K562 (cell line): ENCODE measurements at regions not wholly inside any gene's neighbourhood (a gene's known extent, or its start where the extent isn't known, plus 50 kb on each side); places are given as distances from the start of the nearest gene placed in this dataset.
A peak's percentile ranks its signal among the peaks of the same experiment; 100 is the strongest.

Experiments
- CBFA2T3 ChIP-seq: fragments of 450-650 bp; IDR thresholded peaks from 2 replicates; pipeline ENCODE4 v1.6.1; 2017
- CHD1 ChIP-seq: fragments of 200-600 bp; sonication (generic); IDR thresholded peaks from one replicate; pipeline ENCODE4 v1.6.1; 2012; ENCODE audit warnings: mild to moderate bottlenecking, moderate library complexity, low read length, inconsistent platforms
- CXXC5 ChIP-seq: fragments of 250-450 bp; sonication (Bioruptor Pico); IDR thresholded peaks from 2 replicates; pipeline ENCODE4 v1.8.0; 2022; ENCODE audit warnings: inconsistent platforms, mild to moderate bottlenecking, moderate library complexity
- FOSL1 ChIP-seq: fragments of 200-800 bp; sonication (Bioruptor generic); conservative IDR thresholded peaks from 2 replicates; pipeline ENCODE4 v1.6.1; 2016; ENCODE audit warnings: missing genetic modification characterization, missing compliant biosample characterization
- GABPB2 ChIP-seq: fragments of 250-450 bp; sonication (Bioruptor Pico); conservative IDR thresholded peaks from 2 replicates; pipeline ENCODE4 v1.5.1; 2021; ENCODE audit warnings: mild to moderate bottlenecking
- MYBL2 ChIP-seq, 2 experiments: fragments of 450-650 bp in 1 of 2; sonication (generic) in 1 of 2; formaldehyde crosslinking in 1 of 2; IDR thresholded peaks; 2 replicates each; pipeline versions ENCODE4 v1.6.1 to v1.8.1; 2017 to 2022; ENCODE audit warnings: borderline replicate concordance in 1 of 2, inconsistent platforms in 1 of 2, low read depth in 1 of 2, mild to moderate bottlenecking in 1 of 2, missing genetic modification reagents in 1 of 2, moderate library complexity in 1 of 2
- MYC ChIP-seq, 2 experiments: fragments of 250-450 bp in 1 of 2; sonication (Bioruptor Pico) in 1 of 2; IDR thresholded peaks; 2 replicates each; pipeline versions ENCODE4 v1.5.1 to v1.6.1; 2012 to 2021; ENCODE audit warnings: low read depth in 2 of 2, borderline replicate concordance in 1 of 2, improper control_type of control experiment in 1 of 2, low read length in 1 of 2, mild to moderate bottlenecking in 1 of 2, moderate library complexity in 1 of 2
- OTX1 ChIP-seq: fragments of 450-650 bp; formaldehyde crosslinking; IDR thresholded peaks from 2 replicates; pipeline ENCODE4 v1.4.0; 2022; ENCODE audit warnings: mild to moderate bottlenecking
- THRAP3 ChIP-seq: fragments of 450-650 bp; IDR thresholded peaks from 2 replicates; pipeline ENCODE4 v1.6.1; 2016; ENCODE audit warnings: mild to moderate bottlenecking, inconsistent platforms, borderline replicate concordance
- XRCC4 ChIP-seq: IDR thresholded peaks from one replicate; pipeline ENCODE4 v1.6.1; 2011; ENCODE audit not compliant: insufficient read depth, insufficient read length; ENCODE audit errors: extremely low read depth
- ZKSCAN1 ChIP-seq: fragments of 150-350 bp; IDR thresholded peaks from 2 replicates; pipeline ENCODE4 v1.6.1; 2016; ENCODE audit warnings: low read depth, low read length
- ZNF146 ChIP-seq: IDR thresholded peaks from one replicate; pipeline ENCODE4 v1.6.1; 2018; ENCODE audit warnings: missing compliant biosample characterization; ENCODE audit not compliant: unreplicated experiment
- ZNF274 ChIP-seq: IDR thresholded peaks from 2 replicates; pipeline ENCODE4 v1.6.1; 2011; ENCODE audit warnings: low read depth, mild to moderate bottlenecking, low read length, moderate library complexity, borderline replicate concordance
- TF ChIP-seq, protein P1 (sequence below): fragments of 250-450 bp; sonication (Bioruptor Pico); IDR thresholded peaks from 2 replicates; pipeline ENCODE4 v1.9.0; 2021; ENCODE audit warnings: mild to moderate bottlenecking, inconsistent platforms
- TF ChIP-seq, protein P2 (sequence below): fragments of 200-800 bp; sonication (Bioruptor generic); IDR thresholded peaks from 2 replicates; pipeline ENCODE4 v1.6.1; 2017; ENCODE audit warnings: missing genetic modification characterization, missing compliant biosample characterization

DNA sequence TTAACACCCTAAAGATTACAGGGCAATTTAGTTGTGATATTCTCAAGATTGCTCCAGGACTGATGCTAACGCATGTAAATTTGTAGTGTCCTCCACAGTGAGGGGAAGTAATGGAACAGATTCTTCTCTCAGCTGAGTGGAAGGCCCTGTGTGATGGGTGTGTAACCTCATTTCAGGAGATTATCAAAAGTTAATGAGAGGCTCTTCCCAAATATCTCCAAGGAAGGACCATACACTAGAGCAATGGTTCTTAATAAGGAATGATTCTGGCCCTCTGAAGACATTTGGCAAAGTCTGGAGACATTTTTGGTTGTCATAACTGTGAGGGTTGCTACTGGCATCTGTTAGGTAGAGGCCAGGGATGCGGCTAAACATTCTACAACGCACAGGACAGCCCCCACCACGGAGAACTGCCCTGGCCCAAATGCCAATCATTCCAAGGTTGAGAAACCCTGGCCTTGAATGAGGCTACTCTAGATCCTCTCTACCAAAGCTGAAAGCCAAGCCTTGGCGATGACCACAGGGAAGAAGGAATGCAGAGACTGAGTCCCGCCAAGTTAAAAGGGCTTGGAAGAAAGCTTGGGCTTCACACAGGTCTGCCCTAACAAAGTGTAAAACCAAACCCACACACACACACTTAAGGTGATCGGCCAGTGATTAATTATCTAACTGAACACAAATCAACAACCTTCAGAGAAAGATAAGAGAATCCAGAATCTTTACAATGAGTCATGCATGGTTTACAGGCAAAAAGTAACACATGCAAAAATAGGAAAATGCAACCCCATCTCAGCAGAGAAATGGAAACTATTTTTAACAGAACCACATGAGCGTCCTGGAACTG lies 135.8 kb downstream of the SYF2 start (continued):
- no peak for TF ChIP-seq THRAP3
- no peak for TF ChIP-seq ZNF146 (CRISPR knock-in tag)
- TF ChIP-seq ZNF274: no peak
- peak; percentile 29; the same call in 1 of the 2 replicates for TF ChIP-seq CBFA2T3
- no peak for TF ChIP-seq XRCC4
- no peak for TF ChIP-seq CXXC5
- TF ChIP-seq, protein P1, sequence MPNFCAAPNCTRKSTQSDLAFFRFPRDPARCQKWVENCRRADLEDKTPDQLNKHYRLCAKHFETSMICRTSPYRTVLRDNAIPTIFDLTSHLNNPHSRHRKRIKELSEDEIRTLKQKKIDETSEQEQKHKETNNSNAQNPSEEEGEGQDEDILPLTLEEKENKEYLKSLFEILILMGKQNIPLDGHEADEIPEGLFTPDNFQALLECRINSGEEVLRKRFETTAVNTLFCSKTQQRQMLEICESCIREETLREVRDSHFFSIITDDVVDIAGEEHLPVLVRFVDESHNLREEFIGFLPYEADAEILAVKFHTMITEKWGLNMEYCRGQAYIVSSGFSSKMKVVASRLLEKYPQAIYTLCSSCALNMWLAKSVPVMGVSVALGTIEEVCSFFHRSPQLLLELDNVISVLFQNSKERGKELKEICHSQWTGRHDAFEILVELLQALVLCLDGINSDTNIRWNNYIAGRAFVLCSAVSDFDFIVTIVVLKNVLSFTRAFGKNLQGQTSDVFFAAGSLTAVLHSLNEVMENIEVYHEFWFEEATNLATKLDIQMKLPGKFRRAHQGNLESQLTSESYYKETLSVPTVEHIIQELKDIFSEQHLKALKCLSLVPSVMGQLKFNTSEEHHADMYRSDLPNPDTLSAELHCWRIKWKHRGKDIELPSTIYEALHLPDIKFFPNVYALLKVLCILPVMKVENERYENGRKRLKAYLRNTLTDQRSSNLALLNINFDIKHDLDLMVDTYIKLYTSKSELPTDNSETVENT (CRISPR knock-in tag): no peak
- TF ChIP-seq CHD1: no peak
- no peak for TF ChIP-seq MYC (IDR thresholded peaks at IDR 0.05; ENCODE audit: low read depth, low read length)
- TF ChIP-seq MYC (CRISPR knock-in tag; IDR thresholded peaks at IDR 0.05; ENCODE audit: borderline replicate concordance, low read depth): no peak
- no peak for TF ChIP-seq GABPB2 (CRISPR knock-in tag)
- no peak for TF ChIP-seq MYBL2 (IDR thresholded peaks at IDR 0.05; ENCODE audit: low read depth)
- TF ChIP-seq MYBL2 (CRISPR knock-in tag; IDR thresholded peaks at IDR 0.05; ENCODE audit: borderline replicate concordance): no peak
- TF ChIP-seq, protein P2, sequence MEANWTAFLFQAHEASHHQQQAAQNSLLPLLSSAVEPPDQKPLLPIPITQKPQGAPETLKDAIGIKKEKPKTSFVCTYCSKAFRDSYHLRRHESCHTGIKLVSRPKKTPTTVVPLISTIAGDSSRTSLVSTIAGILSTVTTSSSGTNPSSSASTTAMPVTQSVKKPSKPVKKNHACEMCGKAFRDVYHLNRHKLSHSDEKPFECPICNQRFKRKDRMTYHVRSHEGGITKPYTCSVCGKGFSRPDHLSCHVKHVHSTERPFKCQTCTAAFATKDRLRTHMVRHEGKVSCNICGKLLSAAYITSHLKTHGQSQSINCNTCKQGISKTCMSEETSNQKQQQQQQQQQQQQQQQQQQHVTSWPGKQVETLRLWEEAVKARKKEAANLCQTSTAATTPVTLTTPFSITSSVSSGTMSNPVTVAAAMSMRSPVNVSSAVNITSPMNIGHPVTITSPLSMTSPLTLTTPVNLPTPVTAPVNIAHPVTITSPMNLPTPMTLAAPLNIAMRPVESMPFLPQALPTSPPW: 0 out of 2 replicates have a peak, but pooled peaks have one; percentile 14
- no peak for TF ChIP-seq ZKSCAN1
- TF ChIP-seq OTX1 (CRISPR knock-in tag): no peak
- peak; percentile 86 for TF ChIP-seq FOSL1 (tag)
